Activated CD4-positive, alpha-beta T cell treated with anti-CD3 and anti-CD28 coated beads, Interleukin-2, amount 50 U/mL, for 24 hours (primary cell): ENCODE measurements at regions not wholly inside any gene's neighbourhood (a gene's known extent, or its start where the extent isn't known, plus 50 kb on each side); places are given as distances from the start of the nearest gene placed in this dataset.
A peak's percentile ranks its signal among the peaks of the same experiment; 100 is the strongest.

Experiments used
- DNase-seq, 2 donors: peaks; one replicate each; pipeline ENCODE4 v3.0.0-alpha.2; 2020; ENCODE audit warnings: low read depth in 1 of 2, low spot score in 1 of 2

- DNase-seq, result no peak
Observed at GRCh38 chr12:92365836-92366235, 220.2 kb upstream of the BTG1 start.

- DNase-seq, result no peak
Observed at GRCh38 chr12:92365333-92365732, 219.7 kb upstream of the BTG1 start.

GRCh38 chr12:92363295-92364146, 217.9 kb upstream of the BTG1 start:
- DNase-seq, result peak in 1 of 2 donors; percentile 15

GRCh38 chr12:92362785-92363184, 217.1 kb upstream of the BTG1 start:
- DNase-seq, result no peak

GRCh38 chr12:92362126-92362525, 216.5 kb upstream of the BTG1 start:
- DNase-seq, result no peak

GRCh38 chr12:92360543-92360942, 214.9 kb upstream of the BTG1 start:
- no peak for DNase-seq

GRCh38 chr12:92359581-92360209, 214.0 kb upstream of the BTG1 start:
- no peak for DNase-seq

- DNase-seq, result no peak
Observed at GRCh38 chr12:92357584-92358261, 212.1 kb upstream of the BTG1 start.

GRCh38 chr12:92356425-92356824, 210.8 kb upstream of the BTG1 start:
- no peak for DNase-seq

- DNase-seq, result no peak
Observed at GRCh38 chr12:92349635-92350034, 204.0 kb upstream of the BTG1 start.

- DNase-seq, result no peak
Observed at GRCh38 chr12:92342574-92342973, 196.9 kb upstream of the BTG1 start.

GRCh38 chr12:92341065-92341668, 195.5 kb upstream of the BTG1 start:
- no peak for DNase-seq

GRCh38 chr12:92340441-92341064, 194.9 kb upstream of the BTG1 start:
- DNase-seq, result no peak

- DNase-seq, result no peak
Observed at GRCh38 chr12:92340003-92340402, 194.4 kb upstream of the BTG1 start.

GRCh38 chr12:92339198-92339821, 193.7 kb upstream of the BTG1 start:
- DNase-seq, result no peak

- no peak for DNase-seq
Observed at GRCh38 chr12:92338671-92339070, 193.0 kb upstream of the BTG1 start.

GRCh38 chr12:92338102-92338501, 192.5 kb upstream of the BTG1 start:
- no peak for DNase-seq

- no peak for DNase-seq
Observed at GRCh38 chr12:92337128-92337527, 191.5 kb upstream of the BTG1 start.

GRCh38 chr12:92336641-92337040, 191.0 kb upstream of the BTG1 start:
- no peak for DNase-seq

- no peak for DNase-seq
Observed at GRCh38 chr12:92335831-92336230, 190.2 kb upstream of the BTG1 start.

- DNase-seq, result no peak
Observed at GRCh38 chr12:92334552-92334951, 188.9 kb upstream of the BTG1 start.
